ENCODE measurements at regions not wholly inside any gene's neighbourhood (a gene's known extent, or its start where the extent isn't known, plus 50 kb on each side); places are given as distances from the start of the nearest gene placed in this dataset.

GRCh38 chr2:120677696-120678247 lies 57.9 kb upstream of the GLI2 start:
- H3K4me1 Mint-ChIP-seq: peaks cover 0 to 4% (median 2%) of the 10 kb centered on the region in 3 donors
- no peaks in the 10 kb centered on the region for H3K36me3 Mint-ChIP-seq
- peaks cover 16% of the 10 kb centered on the region for H3K27me3 Mint-ChIP-seq
- H3K9me3 Mint-ChIP-seq: no peaks in the 10 kb centered on the region
- no peak overlapping the region for H3K4me3 Mint-ChIP-seq
- H3K27ac Mint-ChIP-seq: no peak overlapping the region

GRCh38 chr2:120678251-120678650 lies 57.4 kb upstream of the GLI2 start:
- peaks cover 0 to 4% (median 2%) of the 10 kb centered on the region in 3 donors for H3K4me1 Mint-ChIP-seq
- no peak overlapping the region for H3K4me3 Mint-ChIP-seq
- H3K9me3 Mint-ChIP-seq: no peaks in the 10 kb centered on the region
- no peaks in the 10 kb centered on the region for H3K36me3 Mint-ChIP-seq
- no peak overlapping the region for H3K27ac Mint-ChIP-seq
- peaks cover 20% of the 10 kb centered on the region for H3K27me3 Mint-ChIP-seq

DNA sequence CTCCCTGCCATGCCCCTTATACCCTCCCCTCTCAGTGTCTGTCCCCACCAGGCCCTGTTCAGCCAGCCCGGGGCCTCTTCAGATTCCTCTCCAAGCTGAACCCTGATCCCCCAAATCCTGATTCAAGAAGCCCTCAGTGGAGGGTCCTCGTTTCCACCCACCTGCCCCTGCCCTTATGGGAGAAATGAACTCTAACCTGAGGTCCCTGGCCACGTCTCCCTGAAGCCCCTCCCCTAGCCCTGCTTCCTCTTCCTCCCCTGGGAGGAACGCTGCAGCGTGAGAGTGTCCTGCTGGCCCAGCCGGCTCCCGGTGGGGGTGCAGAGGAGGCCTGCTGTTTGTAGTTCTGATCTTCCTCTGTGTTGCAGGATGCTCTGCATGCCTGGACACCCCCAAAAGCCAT lies 56.7 kb upstream of the GLI2 start:
- Mint-ChIP-seq H3K27ac (no peak overlapping the region), H3K36me3 (no peaks in the 10 kb centered on the region), H3K4me1 (peaks cover 0 to 4% (median 2%) of the 10 kb centered on the region in 3 donors), H3K27me3 (peaks cover 26% of the 10 kb centered on the region), H3K9me3 (no peaks in the 10 kb centered on the region), H3K4me3 (no peak overlapping the region)

DNA sequence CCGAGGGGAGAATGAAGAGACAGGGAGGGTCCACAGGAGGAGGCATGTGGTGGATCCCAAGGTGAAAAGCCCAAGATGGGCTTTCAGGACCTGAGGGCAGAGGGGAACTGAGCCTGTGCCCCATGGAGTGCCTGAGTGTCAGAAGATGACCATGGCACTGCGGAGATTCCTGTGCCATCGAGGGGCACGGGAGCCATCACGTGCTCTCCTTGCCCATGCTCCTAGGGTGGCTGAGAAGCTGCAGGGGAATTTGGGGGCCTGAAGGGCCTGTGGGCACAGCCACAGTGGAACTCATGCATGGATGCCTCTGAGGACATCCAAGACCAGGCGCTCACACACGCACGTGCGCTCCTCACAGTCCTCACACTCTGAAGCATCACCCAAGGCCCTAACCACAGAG lies 56.1 kb upstream of the GLI2 start:
- Mint-ChIP-seq H3K4me3 (no peak overlapping the region), H3K4me1 (peaks cover 0 to 4% (median 2%) of the 10 kb centered on the region in 3 donors), H3K27ac (no peak overlapping the region), H3K9me3 (no peaks in the 10 kb centered on the region), H3K27me3 (peaks cover 26% of the 10 kb centered on the region), H3K36me3 (no peaks in the 10 kb centered on the region)

GRCh38 chr2:120680136-120680761 lies 55.4 kb upstream of the GLI2 start:
- no peaks in the 10 kb centered on the region for H3K9me3 Mint-ChIP-seq
- peaks cover 24% of the 10 kb centered on the region for H3K27me3 Mint-ChIP-seq
- peak overlapping the region; percentile 49 to 76 (median 76) for H3K27ac Mint-ChIP-seq
- H3K4me1 Mint-ChIP-seq: peaks cover 0 to 4% (median 2%) of the 10 kb centered on the region in 3 donors
- H3K36me3 Mint-ChIP-seq: no peaks in the 10 kb centered on the region
- H3K4me3 Mint-ChIP-seq: peak overlapping the region in 1 of 4 donors; percentile 66

DNA sequence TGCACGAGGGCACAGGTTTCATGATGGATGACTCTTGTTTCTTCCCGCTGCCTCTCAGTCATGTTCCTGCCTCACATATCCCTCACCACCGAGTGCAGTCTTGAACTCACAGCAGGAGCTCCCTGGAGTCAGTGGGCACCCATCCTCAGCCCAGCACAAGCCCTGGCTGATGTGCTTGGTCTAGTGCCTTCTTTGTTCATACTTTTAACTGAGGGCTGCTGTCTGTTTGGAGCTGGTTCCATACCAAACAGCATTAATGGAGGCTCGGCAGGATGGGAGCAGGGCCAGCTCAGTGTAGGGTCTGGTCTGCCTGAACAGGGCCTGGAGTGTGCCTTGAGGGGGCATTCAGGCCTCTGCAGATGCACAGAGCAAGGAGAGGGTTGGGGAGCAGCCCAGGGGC lies 54.5 kb upstream of the GLI2 start:
- peaks cover 19% of the 10 kb centered on the region for H3K27me3 Mint-ChIP-seq

GRCh38 chr2:120681696-120682288 lies 53.9 kb upstream of the GLI2 start:
- H3K36me3 Mint-ChIP-seq: no peaks in the 10 kb centered on the region
- H3K27me3 Mint-ChIP-seq: peaks cover 17% of the 10 kb centered on the region
- H3K27ac Mint-ChIP-seq: no peak overlapping the region

More for the DNA sequence above, 54.5 kb upstream of the GLI2 start:
- peaks cover 0 to 2% (median 2%) of the 10 kb centered on the region in 3 donors for H3K4me1 Mint-ChIP-seq
- no peaks in the 10 kb centered on the region for H3K9me3 Mint-ChIP-seq
- H3K27ac Mint-ChIP-seq: peak overlapping the region in 1 of 3 donors; percentile 67
- H3K36me3 Mint-ChIP-seq: no peaks in the 10 kb centered on the region
- no peak overlapping the region for H3K4me3 Mint-ChIP-seq

GRCh38 chr2:120682654-120683053 lies 53.0 kb upstream of the GLI2 start:
- Mint-ChIP-seq H3K4me1 (peaks cover 0 to 2% (median 2%) of the 10 kb centered on the region in 3 donors), H3K4me3 (no peak overlapping the region), H3K36me3 (no peaks in the 10 kb centered on the region), H3K27me3 (peaks cover 17% of the 10 kb centered on the region), H3K27ac (peak overlapping the region in 1 of 3 donors; percentile 12), H3K9me3 (no peaks in the 10 kb centered on the region)

More at GRCh38 chr2:120681696-120682288, 53.9 kb upstream of the GLI2 start:
- H3K4me3 Mint-ChIP-seq: no peak overlapping the region
- H3K4me1 Mint-ChIP-seq: peaks cover 0 to 2% (median 2%) of the 10 kb centered on the region in 3 donors
- no peaks in the 10 kb centered on the region for H3K9me3 Mint-ChIP-seq

DNA sequence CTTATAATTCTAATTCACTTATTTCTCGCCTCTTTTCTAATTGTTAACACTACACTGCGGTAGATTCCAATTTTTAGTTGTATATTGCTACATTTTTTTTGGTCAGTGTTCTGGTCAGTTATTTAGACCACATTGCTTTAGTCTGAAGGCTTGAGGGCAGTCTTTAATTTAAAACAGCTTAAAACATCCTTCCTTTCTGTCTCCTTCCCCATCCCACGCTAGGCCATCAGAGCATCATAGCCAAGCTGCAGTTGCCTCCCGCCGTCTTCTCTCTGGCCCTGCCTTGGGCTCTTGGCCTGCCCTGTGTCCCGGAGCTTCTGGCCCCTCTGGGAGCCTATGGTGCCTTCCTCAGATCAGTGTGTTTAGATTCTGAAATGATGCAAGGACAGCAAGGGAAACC lies 52.6 kb upstream of the GLI2 start:
- no peaks in the 10 kb centered on the region for H3K9me3 Mint-ChIP-seq
- peaks cover 17% of the 10 kb centered on the region for H3K27me3 Mint-ChIP-seq
- no peak overlapping the region for H3K4me3 Mint-ChIP-seq

DNA sequence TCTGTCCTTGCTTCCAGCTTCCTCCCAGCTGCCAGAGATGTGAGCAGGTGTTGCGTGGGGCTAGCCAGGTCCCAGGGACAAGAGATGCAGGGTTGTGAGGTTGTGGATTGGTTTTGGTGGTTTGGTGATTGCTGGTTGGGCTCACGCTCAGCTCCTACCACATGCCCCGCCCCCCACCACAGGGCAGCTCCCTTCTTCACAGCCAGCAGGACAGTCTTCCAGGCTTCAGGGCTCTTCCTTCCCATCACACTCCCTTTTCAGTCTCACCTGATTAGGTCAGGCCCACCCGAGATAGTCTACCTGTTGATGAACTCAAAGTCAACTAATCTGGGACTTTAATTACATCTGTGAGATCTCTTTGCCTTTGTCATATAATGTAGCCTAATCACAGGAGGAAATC lies 52.0 kb upstream of the GLI2 start:
- Mint-ChIP-seq H3K27me3 (peaks cover 17% of the 10 kb centered on the region), H3K36me3 (no peaks in the 10 kb centered on the region)

More for the DNA sequence above, 52.6 kb upstream of the GLI2 start:
- Mint-ChIP-seq H3K36me3 (no peaks in the 10 kb centered on the region), H3K27ac (peak overlapping the region in 1 of 3 donors; percentile 12), H3K4me1 (peaks cover 0 to 2% (median 2%) of the 10 kb centered on the region in 3 donors)

GRCh38 chr2:120684289-120685065 lies 51.2 kb upstream of the GLI2 start:
- H3K27ac Mint-ChIP-seq: peak overlapping the region in 1 of 3 donors; percentile 51
- H3K4me1 Mint-ChIP-seq: peaks cover 0 to 2% (median 2%) of the 10 kb centered on the region in 3 donors
- H3K4me3 Mint-ChIP-seq: no peak overlapping the region
- H3K36me3 Mint-ChIP-seq: no peaks in the 10 kb centered on the region
- no peaks in the 10 kb centered on the region for H3K9me3 Mint-ChIP-seq
- H3K27me3 Mint-ChIP-seq: peaks cover 13% of the 10 kb centered on the region

More for the DNA sequence above, 52.0 kb upstream of the GLI2 start:
- H3K4me1 Mint-ChIP-seq: peaks cover 0 to 2% (median 2%) of the 10 kb centered on the region in 3 donors
- H3K4me3 Mint-ChIP-seq: no peak overlapping the region
- H3K27ac Mint-ChIP-seq: peak overlapping the region in 1 of 3 donors; percentile 73
- no peaks in the 10 kb centered on the region for H3K9me3 Mint-ChIP-seq

- Mint-ChIP-seq H3K36me3 (no peaks in the 10 kb centered on the region), H3K27me3 (peaks cover 11% of the 10 kb centered on the region), H3K4me3 (no peak overlapping the region), H3K4me1 (peaks cover 0 to under 1% (median under 1%) of the 10 kb centered on the region in 3 donors), H3K9me3 (no peaks in the 10 kb centered on the region), H3K27ac (peak overlapping the region in 2 of 3 donors; percentile 51 to 78)
Measured at GRCh38 chr2:120685066-120685973, 50.3 kb upstream of the GLI2 start.

Data from IgD-negative memory B cell (primary cell).